H54 (cell line): ENCODE measurements at regions not wholly inside any gene's neighbourhood (a gene's known extent, or its start where the extent isn't known, plus 50 kb on each side); places are given as distances from the start of the nearest gene placed in this dataset.
"Not testable (repeated sequence)": the region's sequence is repeated elsewhere in the genome, so short reads cannot be mapped to it uniquely, and the experiment has no call there.

Experiments
- DNase-seq: peaks from one replicate; pipeline ENCODE4 v3.0.0; 2011; ENCODE audit warnings: low spot score, mixed read lengths; ENCODE audit not compliant: insufficient read length
- FAIRE-seq: peaks from 3 replicates; lab custom pipeline; 2011; peaks lifted over from hg19 to GRCh38; lab: Jason Lieb, UNC
- POLR2A ChIP-seq: IDR thresholded peaks from 2 replicates; pipeline ENCODE4 v1.6.1; 2011; ENCODE audit warnings: low read depth, mild to moderate bottlenecking, low read length

DNA sequence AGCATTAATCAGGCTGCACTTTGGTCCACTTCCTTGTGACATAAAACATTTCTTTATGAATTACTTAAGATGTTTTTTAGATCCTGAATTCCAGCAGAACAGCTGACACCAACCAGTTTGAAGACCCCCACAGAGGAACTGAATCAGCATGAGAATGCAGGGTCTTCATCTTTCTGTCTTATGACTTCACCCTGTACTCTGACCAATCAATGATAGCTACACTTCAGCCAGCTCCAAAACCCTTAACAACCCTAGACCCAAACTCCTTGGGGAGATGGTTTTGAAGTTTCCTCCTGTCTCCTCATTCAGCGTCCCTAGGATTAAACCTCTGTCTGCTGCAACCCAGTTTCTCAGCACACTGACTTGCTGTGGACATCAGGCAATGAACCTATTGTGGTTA lies 175.0 kb downstream of the CTH start:
- no peak for DNase-seq
- TF ChIP-seq POLR2A, result no peak

DNA sequence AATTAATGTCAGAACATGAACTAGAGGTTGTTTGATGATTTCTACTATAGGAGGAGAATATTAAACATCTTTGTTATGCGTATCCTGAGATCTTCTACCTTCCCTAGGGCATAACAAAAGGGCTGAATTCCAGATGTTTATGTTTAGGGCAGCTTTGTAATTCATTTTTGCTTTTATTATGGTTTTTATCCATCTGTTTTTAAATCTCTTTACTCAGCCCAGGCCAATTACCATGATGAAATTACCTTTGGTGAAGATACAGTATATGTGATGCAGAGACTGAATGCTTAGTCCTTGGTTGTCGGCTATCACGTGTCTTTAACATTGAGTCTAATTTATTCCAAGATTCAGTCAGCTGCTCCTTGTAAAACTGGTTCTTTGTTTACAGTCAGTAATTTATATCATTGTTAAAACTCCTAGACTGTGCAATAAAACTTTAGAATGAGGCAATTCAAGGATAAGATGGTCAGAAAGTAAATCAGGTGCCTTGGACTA lies 176.9 kb downstream of the CTH start:
- no peak for FAIRE-seq
- TF ChIP-seq POLR2A, result no peak
- no peak for DNase-seq

More for the DNA sequence above, 175.0 kb downstream of the CTH start:
- no peak for FAIRE-seq

DNA sequence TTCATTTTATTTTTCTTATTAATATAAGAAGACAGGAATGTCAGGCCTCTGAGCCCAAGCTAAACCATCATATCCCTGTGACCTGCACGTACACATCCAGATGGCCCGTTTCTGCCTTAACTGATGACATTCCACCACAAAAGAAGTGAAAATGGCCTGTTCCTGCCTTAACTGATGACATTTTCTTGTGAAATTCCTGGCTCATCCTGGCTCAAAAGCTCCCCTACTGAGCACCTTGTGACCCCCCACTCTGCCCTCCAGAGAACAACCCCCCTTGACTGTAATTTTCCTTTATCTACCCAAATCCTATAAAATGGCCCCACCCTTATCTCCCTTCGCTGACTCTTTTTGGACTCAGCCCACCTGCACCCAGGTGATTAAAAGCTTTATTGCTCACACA lies 182.5 kb downstream of the CTH start:
- not testable (repeated sequence) for FAIRE-seq, DNase-seq

DNA sequence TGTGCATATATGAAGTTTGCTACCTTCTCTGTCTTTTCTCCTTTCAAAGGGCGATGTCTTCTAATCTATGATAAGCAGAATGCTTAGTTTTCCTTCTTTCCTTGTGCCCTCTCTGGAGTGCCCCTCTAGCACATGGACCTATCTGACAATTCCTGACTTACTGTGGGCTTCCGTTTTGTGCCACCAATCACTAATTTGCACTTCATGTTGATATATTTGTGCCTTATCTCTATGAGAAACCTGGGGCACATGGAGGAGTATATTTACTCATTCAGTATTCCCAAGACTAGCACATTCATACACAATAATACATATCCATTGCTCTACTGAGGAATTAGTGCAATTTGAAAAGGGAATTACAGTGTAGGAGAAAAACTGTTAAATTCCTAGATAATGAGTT lies 197.7 kb downstream of the CTH start:
- no peak for DNase-seq
- TF ChIP-seq POLR2A, result no peak
- no peak for FAIRE-seq

DNA sequence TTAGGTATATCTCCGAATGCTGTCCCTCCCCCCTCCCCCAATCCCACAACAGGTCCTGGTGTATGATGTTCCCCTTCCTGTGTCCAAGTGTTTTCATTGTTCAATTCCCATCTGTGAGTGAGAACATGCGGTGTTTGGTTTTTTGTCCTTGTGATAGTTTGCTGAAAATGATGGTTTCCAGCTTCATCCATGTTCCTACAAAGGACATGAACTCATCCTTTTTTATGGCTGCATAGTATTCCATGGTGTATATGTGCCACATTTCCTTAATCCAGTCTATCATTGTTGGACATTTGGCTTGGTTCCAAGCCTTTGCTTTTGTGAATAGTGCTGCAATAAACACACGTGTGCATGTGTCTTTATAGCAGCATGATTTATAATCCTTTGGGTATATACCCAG lies 199.1 kb downstream of the CTH start:
- not testable (repeated sequence) for DNase-seq, FAIRE-seq

DNA sequence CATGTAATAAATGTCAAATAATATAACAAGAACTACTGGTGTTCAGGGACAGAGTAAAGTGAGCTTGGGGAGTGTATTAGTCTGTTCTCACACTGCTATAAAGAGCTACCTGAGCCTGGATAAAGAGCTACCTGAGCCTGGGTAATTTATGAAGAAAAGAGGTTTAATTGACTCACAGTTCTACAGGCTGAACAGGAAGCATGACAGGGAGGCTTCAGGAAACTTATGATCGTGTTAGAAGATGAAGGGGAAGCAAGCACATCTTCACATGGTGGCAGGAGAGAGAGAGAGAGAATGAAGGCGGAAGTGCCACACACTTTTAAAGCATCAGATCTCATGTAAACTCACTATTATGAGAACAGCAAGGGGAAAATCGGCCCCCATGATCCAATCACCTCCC lies 205.9 kb downstream of the CTH start:
- FAIRE-seq, result no peak
- TF ChIP-seq POLR2A, result no peak
- DNase-seq, result no peak

DNA sequence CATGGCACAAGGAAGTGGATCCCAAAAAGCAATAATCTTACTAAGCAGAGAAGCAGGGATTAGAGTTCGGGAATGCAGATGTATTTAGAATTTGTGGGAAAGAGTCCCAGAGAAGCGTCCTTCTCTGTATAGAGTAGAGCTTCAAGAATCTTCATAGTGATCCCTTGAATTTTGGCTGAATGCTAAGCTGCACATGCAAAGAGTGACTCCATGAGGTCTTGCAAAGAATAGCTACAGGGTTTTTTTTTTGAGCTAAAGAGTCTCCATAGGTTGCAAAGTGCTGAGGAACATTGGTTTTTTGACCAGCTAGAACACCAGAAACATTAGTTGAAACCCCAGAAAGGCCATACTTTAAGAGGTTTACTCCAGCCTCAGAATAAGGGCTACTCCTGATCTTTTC lies 206.7 kb downstream of the CTH start:
- FAIRE-seq (no peak), DNase-seq (no peak)
- TF ChIP-seq POLR2A, result no peak

DNA sequence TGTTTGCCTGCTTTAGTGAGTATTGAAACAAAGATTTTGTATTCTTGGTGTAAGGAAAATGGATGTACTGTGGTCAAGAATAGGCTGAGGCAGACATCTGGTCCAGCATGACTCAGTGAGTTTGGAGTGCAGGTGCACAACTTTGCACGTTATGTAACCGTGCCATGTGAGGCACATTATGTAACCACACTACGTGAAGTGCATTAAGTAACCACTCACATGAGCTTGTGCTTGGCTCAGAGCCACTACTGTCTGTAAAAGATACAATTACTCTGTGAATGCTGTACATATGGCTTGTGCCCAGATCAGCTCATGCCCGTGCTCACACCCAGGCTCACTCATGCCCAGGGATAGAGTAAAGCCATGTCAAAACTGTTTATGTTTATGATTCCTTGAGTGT lies 216.8 kb downstream of the CTH start:
- DNase-seq (no peak), FAIRE-seq (no peak)
- no peak for TF ChIP-seq POLR2A

DNA sequence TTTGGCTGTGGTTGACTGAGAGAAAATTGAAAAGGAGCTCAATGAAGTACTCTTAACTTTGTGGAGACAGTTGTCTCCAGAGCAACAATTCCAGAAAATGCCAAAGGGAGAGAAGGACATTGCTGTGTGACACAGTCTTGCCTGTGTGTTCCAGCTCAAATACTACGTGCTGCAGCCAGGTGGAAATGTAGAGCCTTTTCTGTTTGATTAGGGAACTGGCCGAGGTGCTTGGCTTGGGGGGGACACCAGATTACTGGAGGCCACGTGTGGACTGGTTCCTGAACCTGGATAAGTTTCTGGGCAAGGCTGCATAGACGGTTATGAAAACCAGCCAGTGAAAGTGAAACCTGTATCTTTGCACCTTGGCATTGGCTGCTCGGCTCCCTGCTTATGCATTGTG lies 217.9 kb downstream of the CTH start:
- FAIRE-seq, result no peak
- DNase-seq, result no peak
- no peak for TF ChIP-seq POLR2A

DNA sequence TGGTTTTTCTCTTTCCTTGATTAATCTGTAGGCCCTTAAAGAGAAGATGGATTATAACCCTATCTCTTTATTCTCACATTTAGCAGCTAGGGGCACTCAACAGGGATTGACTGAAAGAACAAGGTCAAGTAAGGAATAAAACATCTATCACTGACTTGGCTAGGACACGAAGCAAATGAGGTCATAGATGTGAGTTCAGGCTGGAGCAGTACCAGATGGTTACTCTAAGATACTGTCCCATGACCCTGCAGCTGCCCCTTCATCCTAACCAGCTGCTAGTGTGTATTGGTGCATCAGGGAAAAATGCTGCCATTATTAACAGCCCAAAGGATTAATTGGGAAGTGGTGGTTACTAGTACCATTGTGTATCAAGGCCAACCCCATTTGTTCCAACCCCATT lies 221.9 kb downstream of the CTH start:
- FAIRE-seq (no peak), DNase-seq (no peak)
- no peak for TF ChIP-seq POLR2A

- no peak for TF ChIP-seq POLR2A
These were observed 224.8 kb downstream of the CTH start for GRCh38 chr1:70635868-70636267.

GRCh38 chr1:70641868-70642267 lies 230.8 kb downstream of the CTH start:
- DNase-seq, result no peak
- FAIRE-seq, result no peak
- TF ChIP-seq POLR2A, result no peak

More at GRCh38 chr1:70635868-70636267, 224.8 kb downstream of the CTH start:
- FAIRE-seq (no peak), DNase-seq (no peak)

DNA sequence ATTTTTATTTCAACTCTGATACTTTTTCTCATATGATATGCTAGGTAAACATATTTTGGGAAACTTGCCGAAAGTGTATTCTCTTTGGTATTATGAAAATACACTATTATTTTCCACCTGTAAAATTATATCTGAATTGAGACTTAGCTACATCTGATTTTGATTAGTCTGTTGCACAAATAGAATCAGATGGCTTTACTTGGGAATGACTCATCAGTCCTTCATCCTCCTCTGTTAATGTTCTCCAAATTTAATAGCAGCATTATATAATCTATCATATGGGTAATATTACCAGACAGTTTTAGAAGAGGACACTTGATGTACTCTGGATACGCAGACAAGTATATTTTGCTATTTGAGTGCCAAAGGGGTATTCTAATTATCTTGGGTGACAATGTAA lies 245.3 kb downstream of the CTH start:
- TF ChIP-seq POLR2A, result no peak
- FAIRE-seq, result no peak

GRCh38 chr1:70659891-70660290 lies 248.8 kb downstream of the CTH start:
- TF ChIP-seq POLR2A, result no peak
- FAIRE-seq, result no peak
- no peak for DNase-seq

More for the DNA sequence above, 245.3 kb downstream of the CTH start:
- DNase-seq, result no peak

- DNase-seq (no peak), FAIRE-seq (no peak)
- TF ChIP-seq POLR2A, result no peak
These were observed 255.5 kb downstream of the CTH start for GRCh38 chr1:70666381-70667140.

- FAIRE-seq (no peak), DNase-seq (no peak)
- no peak for TF ChIP-seq POLR2A
These were observed 256.6 kb downstream of the CTH start for GRCh38 chr1:70667494-70668170.
